GM19193 (cell line): ENCODE measurements at regions not wholly inside any gene's neighbourhood (a gene's known extent, or its start where the extent isn't known, plus 50 kb on each side); places are given as distances from the start of the nearest gene placed in this dataset.
A peak's percentile ranks its signal among the peaks of the same experiment; 100 is the strongest.

ENCODE experiments used
- POLR2A ChIP-seq: IDR thresholded peaks from 4 replicates; pipeline ENCODE4 v1.6.1; 2011; ENCODE audit not compliant: insufficient read depth, insufficient read length; ENCODE audit errors: extremely low read depth

GRCh38 chr5:42950456-42951292, 89.4 kb downstream of the ANXA2R start:
- peak; percentile 9 for TF ChIP-seq POLR2A

- TF ChIP-seq POLR2A: no peak
Measured at GRCh38 chr5:42950116-42950455, 90.0 kb downstream of the ANXA2R start.

DNA sequence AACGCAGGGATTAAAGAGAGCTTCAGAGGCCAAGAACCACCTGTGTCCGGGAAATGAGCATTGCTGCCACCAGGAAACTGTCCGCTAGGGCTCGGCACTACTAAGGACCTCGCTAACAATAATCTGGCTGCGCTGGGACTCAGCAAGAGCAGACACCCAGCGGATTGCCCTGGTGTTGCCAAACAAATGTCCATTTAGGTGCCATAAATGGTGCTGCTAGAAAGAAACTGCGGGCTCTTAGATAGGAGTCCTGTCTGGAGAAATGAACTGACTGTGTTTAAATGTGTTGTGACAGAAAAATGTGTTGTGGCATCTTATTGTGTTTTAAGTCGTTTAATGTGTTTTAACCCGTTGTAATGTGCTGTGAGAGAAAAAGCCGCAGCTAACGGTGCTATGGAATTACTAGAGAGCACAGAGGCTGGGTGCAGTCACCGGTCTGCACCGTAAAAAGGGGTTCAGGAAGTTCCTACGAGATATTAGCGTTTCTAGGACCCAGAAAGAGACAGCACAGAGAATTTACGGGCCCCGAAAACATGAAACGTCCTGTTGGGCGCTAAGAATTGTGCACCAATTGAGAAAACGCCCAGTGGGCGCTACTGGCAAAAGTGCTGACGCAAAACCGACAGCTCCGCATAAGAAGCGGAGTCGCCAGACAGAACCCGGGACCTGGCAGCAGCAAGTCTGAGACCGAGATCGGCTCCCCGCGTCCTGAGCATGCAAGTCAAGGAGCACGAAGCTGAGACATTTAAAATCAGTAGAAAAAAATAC, 90.6 kb downstream of the ANXA2R start:
- TF ChIP-seq POLR2A: peak; percentile 34

GRCh38 chr5:42948961-42949347, 91.2 kb downstream of the ANXA2R start:
- no peak for TF ChIP-seq POLR2A

DNA sequence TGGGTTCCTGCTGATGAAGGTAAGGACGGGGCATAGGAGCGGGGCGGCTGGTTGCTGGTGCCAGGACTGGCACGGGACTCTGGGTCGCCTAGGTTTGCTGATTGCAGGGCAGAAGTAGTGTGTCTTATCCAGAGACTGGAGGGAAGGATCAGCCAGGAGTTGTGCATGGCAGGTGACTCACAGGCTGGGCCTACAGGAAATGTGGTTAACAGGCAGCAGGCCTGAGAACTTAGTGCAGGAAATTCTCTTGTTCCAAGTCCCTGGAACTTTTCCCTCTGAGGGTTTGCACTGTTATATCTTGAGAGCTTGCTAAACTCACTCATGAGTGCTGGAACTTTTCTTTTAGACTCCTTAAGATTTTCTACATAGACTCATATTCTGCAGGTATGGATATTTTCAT, 95.1 kb downstream of the ANXA2R start:
- TF ChIP-seq POLR2A: no peak

GRCh38 chr5:42943931-42944631, 96.0 kb downstream of the ANXA2R start:
- no peak for TF ChIP-seq POLR2A

DNA sequence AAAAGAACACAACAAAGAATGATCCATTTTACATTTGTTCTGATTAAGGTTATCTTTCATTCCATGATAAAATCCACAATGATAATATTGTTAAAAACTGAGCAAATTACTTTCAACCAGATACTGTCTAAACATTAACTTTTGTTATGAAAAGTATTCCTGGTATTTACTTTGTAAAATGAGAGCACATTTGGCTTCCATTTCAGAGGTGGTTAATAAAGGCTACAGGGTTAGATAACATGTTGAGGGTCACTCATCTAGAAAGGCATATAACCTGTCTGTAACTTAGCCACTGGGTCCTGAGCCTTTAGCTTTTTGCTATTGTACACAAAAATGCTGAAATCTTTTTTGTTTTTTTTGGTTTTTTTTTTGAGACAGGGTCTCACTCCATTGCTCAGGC, 99.3 kb downstream of the ANXA2R start:
- no peak for TF ChIP-seq POLR2A

DNA sequence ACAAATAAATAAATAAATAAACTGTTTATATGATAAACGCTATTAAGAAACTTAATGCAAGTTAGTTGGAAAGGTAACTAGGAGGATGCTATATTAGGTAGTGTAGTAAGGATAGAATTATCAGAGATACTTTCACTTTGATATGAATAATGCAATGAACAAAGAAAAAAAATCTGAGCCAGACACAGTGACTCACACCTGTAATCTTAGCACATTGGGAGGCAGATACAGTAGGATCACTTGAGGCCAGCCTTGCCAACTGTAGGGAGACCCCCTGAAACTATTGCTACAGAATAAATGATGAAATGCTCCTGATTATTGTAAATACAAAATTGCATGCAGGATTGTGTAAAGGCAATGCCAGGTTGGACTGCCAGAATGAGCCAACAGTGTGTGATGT, 109.2 kb downstream of the ANXA2R start:
- TF ChIP-seq POLR2A: no peak

- TF ChIP-seq POLR2A: no peak
Measured at GRCh38 chr5:42929871-42930270, 110.2 kb downstream of the ANXA2R start.

GRCh38 chr5:42927730-42928129, 112.4 kb downstream of the ANXA2R start:
- no peak for TF ChIP-seq POLR2A

DNA sequence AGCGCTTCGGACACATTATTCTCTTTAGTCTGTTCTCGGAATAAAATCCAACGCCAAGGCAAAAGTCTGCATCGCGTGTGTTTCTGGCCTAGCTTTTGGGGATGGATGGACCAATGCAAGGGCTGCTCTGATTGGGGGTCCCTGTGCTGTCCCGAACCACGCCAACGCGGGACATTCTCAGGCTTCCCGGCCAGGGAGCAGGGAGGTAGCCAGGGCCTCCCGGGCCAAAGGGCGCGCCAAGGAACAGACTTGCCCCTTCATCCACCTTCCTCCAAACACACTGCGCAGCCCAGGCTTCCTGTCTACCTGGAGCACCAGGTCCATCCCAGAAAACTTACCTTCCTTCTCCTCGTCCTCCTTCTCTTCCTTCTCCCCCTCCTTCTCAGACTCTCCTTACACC, 113.0 kb upstream of the SELENOP start:
- no peak for TF ChIP-seq POLR2A

DNA sequence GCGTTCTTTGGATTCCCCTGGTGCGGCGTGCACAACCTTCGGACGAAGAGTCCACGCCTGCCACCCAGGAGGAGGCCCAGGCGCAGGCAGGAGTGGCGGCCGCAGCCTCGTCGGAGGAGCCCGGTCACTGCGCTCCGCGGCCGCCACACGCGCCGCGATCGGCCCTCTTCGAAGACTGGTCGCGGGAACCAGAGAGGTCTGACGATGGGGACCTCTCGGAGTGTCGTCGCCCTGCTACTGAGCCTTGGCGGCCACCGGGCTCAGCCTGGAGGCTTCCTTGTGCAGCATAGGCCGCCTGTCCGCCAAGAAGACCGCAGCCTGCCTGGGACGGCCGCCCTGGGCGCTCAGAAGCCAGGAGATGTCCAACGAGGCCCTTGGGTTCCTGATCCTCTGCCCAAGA, 112.5 kb upstream of the SELENOP start:
- no peak for TF ChIP-seq POLR2A

DNA sequence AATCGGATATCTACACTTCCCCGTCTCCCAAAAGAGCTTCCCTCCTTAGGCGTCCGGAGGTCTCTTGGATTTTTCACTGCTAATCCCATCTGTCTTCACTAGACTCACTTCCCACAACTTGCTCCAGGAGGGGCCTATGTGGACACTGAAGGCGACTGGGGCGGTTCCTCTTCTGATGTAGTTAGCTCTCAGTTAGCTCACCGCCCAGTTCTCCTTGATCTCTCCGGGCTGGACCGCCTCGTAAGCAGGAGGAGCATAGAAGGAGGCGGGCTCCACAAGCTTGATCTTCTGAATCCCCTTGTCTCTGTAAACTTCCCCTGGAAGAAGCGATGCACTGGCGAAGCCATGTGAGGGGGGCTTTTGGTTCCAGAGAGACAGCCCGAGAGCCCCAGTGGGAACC, 112.0 kb upstream of the SELENOP start:
- no peak for TF ChIP-seq POLR2A

- TF ChIP-seq POLR2A: no peak
Measured at GRCh38 chr5:42919600-42919999, 107.9 kb upstream of the SELENOP start.

- TF ChIP-seq POLR2A: no peak
Measured at GRCh38 chr5:42915306-42915866, 103.7 kb upstream of the SELENOP start.
